GM12892 (cell line): ENCODE measurements at regions not wholly inside any gene's neighbourhood (a gene's known extent, or its start where the extent isn't known, plus 50 kb on each side); places are given as distances from the start of the nearest gene placed in this dataset.

Experiments
- DNase-seq: peaks from one replicate; pipeline ENCODE4 v3.0.0; 2011; ENCODE audit not compliant: insufficient read length
- FAIRE-seq: peaks from 2 replicates; lab custom pipeline; 2011; peaks lifted over from hg19 to GRCh38; lab: Jason Lieb, UNC
- POLR2A ChIP-seq: IDR thresholded peaks from 2 replicates; pipeline ENCODE4 v1.6.1; 2011; ENCODE audit warnings: low read depth, low read length, control low read depth
- POLR2AphosphoS5 ChIP-seq: IDR thresholded peaks from 2 replicates; pipeline ENCODE4 v1.6.1; 2011; ENCODE audit warnings: low read depth, low read length, control low read depth
- TAF1 ChIP-seq: IDR thresholded peaks from 2 replicates; pipeline ENCODE4 v1.6.1; 2011; ENCODE audit warnings: low read depth, mild to moderate bottlenecking, control low read depth, low read length, borderline replicate concordance

DNA sequence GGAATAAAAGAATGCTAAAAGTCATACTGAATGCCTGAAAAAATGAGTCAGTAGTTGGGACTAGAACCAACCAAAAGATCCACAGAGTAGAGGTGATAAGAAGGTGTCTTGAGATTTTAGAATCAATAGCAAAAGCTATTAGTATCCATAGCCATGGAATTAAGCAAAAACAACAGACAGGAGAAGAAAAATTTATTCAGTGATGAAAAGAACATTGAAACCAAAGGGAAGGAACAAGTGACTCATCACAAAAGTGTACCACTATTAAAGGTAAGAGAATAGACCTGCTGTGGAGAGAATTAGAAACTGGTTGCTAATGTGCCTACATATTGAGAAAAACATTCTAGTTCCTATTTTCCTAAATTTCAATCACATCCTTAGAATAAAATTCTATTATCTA is 182.0 kb upstream of the NEIL3 start:
- FAIRE-seq, result no peak
- no peak for DNase-seq
- TF ChIP-seq POLR2A, result no peak
- TF ChIP-seq POLR2AphosphoS5, result no peak
- TF ChIP-seq TAF1, result no peak

DNA sequence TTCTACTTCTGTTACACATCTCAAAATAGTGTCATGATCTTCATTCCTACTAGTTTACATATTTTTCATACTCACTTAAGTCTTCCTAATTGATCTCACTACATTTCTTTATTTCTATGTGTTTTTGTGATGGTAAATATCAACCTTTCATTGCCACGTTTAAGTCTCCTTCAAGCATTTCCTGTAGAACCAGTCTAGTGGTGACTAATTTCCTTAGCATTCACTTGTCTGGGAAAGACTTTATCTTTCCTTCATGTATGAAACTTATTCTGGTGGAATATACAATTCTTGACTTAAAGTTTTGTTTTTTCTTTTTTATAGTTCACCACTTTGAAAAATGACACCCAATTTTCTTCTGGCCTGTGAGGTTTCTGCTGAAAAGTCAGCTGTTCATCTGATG is 181.4 kb upstream of the NEIL3 start:
- FAIRE-seq, result no peak

DNA sequence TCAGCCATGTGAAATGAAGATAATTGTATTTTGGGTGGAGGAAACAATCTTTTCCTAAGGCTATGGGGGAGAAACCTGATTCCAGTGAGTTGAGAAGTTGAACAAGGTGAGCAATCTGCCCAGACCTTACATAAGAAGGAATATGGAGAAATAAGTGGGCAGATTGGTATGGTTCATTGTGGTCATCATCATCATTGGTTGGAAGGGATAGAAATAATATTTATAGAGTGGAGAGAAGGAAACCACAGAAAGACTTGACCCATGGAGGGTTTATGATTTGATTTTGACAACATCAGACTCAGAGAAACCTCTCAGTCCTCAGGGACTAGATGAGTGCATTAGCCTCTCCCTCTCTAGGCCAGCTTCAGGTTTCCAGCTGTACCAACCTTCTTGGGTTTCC is 177.9 kb upstream of the NEIL3 start:
- DNase-seq, result no peak
- FAIRE-seq, result no peak
- no peak for TF ChIP-seq TAF1

More for the DNA sequence above, 181.4 kb upstream of the NEIL3 start:
- no peak for TF ChIP-seq TAF1
- TF ChIP-seq POLR2AphosphoS5, result no peak
- no peak for DNase-seq

DNA sequence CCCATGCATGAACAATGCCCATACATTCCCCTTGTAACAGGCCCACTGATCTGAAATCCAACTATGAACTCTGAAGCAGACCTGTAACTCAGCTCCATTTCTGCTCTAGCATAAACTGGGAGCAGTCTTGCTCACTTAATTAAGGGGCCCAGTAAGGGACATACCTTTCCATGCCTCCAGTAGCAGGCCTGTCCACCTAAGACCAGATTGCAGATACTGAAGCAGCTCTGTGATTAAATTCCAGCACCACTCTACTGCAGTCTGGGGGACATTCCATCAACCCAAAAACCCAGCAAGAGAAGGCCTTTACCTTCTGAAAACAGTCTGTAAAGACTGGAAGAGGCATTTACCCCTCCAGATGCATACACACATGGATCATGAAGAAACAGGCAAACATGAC is 162.0 kb upstream of the NEIL3 start:
- TF ChIP-seq TAF1, result no peak
- DNase-seq (no peak), FAIRE-seq (no peak)

DNA sequence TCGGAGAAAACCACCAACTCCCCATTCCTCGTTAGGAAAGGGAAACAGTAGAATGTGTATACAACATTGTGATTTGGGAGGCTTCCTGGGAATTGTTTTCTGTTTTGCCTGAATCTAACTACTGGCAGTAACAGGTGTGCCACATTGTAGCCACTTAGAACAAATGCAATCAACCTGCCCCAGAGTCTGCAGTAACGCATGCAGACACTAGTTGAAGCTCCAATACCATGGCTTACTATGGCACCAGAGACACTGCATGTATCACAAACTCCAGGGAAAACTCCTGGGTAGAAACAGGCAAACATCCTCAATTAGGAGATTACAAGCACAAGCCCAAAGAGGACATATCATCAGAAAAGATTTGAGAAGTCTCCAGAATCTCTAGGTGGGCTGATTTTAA is 154.2 kb upstream of the NEIL3 start:
- FAIRE-seq (no peak), DNase-seq (no peak)
- no peak for TF ChIP-seq POLR2A
- TF ChIP-seq POLR2AphosphoS5, result no peak
- TF ChIP-seq TAF1, result no peak

DNA sequence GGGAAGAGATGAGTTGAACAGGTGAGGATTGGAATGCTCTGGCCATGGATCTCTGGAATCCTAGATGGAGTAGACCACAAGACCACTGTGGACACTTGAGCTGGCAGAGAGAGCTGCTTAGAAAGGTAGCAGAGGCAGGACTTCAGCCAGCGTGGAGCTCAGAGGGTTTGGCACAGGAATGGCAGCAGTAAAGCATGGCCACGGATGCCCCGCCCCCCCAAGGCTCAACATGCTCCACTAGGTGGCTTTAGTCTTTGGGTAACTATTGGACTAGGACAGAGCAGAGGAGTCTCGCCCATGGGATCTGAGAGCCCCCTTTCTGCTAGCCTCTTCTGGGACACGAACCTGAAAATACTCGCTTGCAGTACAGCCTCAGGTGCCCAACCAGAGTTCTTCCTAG is 150.1 kb upstream of the NEIL3 start:
- no peak for DNase-seq
- FAIRE-seq, result no peak
- TF ChIP-seq TAF1 (no peak), POLR2AphosphoS5 (no peak)

DNA sequence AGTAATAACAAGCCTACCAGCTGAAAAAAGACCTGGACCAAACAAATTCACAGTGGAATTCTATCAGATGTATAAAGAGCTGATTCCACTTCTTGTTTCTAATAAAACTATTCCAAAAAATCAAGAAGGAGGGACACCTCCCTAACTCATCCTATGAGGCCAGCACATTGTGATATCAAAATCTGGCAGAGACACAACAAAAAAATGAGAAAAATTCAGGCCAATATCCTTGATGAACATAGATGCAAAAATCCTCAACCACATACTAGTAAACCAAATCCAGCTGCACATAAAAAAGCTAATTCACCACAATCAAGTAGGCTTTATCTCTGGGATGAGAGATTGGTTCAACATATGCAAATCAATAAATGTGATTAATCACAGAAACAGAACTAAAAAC is 147.9 kb upstream of the NEIL3 start:
- no peak for TF ChIP-seq POLR2A
- TF ChIP-seq POLR2AphosphoS5, result no peak
- TF ChIP-seq TAF1, result no peak
- no peak for DNase-seq
- no peak for FAIRE-seq

DNA sequence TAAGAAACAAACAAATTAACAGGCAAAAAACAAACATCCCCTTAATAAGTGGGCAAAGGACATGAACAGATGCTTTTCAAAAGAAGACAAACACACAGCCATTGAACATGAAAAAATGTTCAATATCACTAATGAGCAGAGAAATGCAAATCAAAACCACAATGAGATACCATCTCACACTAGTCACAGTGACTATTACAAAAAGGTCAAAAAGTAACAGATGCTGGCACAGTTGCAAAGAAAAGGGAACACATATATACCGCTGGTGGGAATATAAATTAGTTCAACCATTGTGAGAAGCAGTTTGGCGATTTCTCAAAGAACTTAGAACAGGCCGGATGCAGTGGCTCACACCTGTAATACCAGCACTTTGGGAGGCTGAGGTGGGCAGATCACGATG is 146.1 kb upstream of the NEIL3 start:
- TF ChIP-seq POLR2AphosphoS5 (no peak), POLR2A (no peak), TAF1 (no peak)
- no peak for FAIRE-seq
- no peak for DNase-seq

DNA sequence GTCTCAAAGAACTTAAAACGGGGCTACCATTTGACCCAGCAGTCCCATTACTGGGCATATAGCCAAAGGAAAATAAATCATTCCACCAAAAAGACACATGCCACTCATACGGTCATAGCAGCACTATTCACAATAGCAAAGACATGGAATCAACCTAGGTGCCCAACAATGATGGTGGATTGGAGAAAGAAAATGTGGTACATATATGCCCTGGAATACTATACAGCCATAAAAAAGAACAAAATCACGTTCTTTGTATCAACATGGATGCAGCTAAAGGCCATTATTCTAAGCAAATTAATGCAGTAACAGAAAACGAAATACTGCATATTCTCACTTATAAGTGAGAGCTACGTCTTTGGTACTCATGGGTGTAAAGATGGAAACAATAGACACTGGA is 138.1 kb upstream of the NEIL3 start:
- FAIRE-seq (no peak), DNase-seq (no peak)
- TF ChIP-seq POLR2A (no peak), TAF1 (no peak), POLR2AphosphoS5 (no peak)

DNA sequence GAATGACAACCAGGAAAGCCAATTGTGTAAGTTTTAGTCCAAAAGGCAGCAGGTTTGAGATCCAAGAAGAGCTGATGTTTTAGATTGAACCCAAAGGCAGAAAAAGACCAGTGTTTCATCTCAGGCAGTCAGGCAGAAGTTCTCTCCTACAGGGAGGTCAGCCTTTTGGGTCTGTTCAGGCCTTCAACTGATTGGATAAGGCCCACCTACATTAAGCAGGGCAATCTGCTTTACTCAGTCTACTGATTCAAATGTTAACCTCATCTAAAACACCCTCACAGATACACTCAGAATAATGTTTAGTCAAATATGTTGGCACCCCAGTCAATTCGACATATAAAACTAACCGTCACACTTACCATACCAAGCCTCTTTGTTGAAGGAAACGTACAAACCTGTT is 134.2 kb upstream of the NEIL3 start:
- DNase-seq (no peak), FAIRE-seq (no peak)
- TF ChIP-seq TAF1 (no peak), POLR2A (no peak), POLR2AphosphoS5 (no peak)

DNA sequence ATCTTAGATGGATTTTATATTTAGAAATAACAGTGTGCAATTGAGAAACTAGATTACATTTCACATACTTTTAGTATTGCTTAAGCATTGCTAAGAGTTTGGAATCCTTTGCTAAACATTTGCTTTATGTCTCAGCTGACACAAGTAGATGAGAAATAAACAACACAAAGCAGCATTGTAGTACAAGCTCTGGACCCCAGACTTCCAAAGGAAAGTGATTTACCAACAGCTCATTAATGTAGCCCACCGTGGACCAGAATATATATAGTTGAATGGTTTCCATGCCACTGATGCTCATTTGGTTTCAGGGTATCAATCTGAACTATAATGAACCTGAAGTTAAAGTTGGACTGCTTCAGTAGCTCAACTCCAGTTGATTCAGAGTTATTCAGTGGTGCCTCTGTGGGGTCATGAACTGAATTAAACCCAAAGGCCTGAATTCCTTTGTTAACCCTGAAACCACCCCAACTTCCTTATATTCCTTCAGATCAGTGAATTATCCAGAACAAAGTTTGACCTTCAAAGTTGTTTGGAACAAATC is 132.1 kb upstream of the NEIL3 start:
- TF ChIP-seq TAF1 (no peak), POLR2A (no peak), POLR2AphosphoS5 (no peak)
- FAIRE-seq (no peak), DNase-seq (no peak)

DNA sequence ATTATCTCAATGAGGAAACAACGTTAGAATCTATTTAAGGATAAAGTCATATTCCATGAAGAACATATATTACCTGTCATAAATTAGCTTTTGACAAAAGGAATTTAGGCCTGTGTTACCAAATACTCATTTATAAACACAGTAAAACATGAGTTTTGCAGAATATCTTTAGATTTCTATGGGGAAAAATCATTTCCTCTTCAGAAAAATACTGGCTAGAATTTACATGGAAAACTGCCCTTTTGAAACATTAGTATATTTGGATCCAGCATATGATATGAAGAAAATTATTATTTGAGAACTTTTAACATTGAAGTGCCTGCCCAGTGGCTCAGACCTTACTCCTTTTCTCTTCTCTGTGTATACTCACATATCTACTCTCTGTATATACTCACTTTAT is 131.4 kb upstream of the NEIL3 start:
- FAIRE-seq, result no peak
- DNase-seq, result no peak
- TF ChIP-seq TAF1 (no peak), POLR2AphosphoS5 (no peak), POLR2A (no peak)

DNA sequence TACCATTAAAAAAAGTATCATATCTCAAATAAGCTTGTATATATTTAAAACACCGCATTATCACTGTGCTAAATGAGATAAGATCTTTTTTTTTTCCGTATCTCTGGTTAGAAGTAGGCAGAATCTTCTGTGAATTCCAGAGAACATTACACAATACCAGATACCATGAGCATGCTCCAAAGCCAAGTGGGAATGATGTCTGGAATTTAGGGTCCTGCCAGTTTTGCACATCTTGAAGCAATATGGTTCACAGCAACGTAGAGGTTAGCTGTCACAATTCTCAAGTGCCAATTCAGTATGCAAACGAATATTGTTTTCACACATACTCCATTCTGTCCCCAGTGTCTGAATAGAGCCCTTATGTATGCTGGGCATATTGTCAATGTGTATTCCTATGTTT is 127.5 kb upstream of the NEIL3 start:
- TF ChIP-seq TAF1, result no peak
- no peak for TF ChIP-seq POLR2A
- TF ChIP-seq POLR2AphosphoS5, result no peak
- no peak for DNase-seq
- no peak for FAIRE-seq
